Liver (tissue), 8 donors: ENCODE measurements at regions not wholly inside any gene's neighbourhood (a gene's known extent, or its start where the extent isn't known, plus 50 kb on each side); places are given as distances from the start of the nearest gene placed in this dataset.

ENCODE experiments used
- DNase-seq: peaks from one replicate; pipeline ENCODE4 v3.0.0-alpha.2; 2017; ENCODE audit warnings: low spot score
- H3K27ac ChIP-seq, 2 donors: one replicate each; pipeline ENCODE4 v1.7.0; 2013; ENCODE audit warnings: inconsistent platforms in 2 of 2, low read length in 2 of 2, control low read depth in 1 of 2, low read depth in 1 of 2, mild to moderate bottlenecking in 1 of 2
- H3K27me3 ChIP-seq, 4 donors: one replicate each; pipeline versions ENCODE4 v1.6.1 to v1.7.0; 2013; ENCODE audit warnings: low read length in 3 of 4, inconsistent platforms in 1 of 4, mild to moderate bottlenecking in 1 of 4, moderate library complexity in 1 of 4; ENCODE audit not compliant: control insufficient read depth in 4 of 4, insufficient read depth in 4 of 4
- H3K36me3 ChIP-seq, 4 donors: one replicate each; pipeline versions ENCODE4 v1.6.1 to v1.7.0; 2013; ENCODE audit warnings: low read length in 3 of 4, mild to moderate bottlenecking in 3 of 4, low read depth in 1 of 4, moderate library complexity in 1 of 4; ENCODE audit not compliant: control insufficient read depth in 4 of 4, insufficient read depth in 3 of 4
- H3K4me1 ChIP-seq, 4 donors: one replicate each; pipeline versions ENCODE4 v1.6.1 to v1.7.0; 2013; ENCODE audit warnings: low read length in 3 of 4, mild to moderate bottlenecking in 3 of 4, moderate library complexity in 1 of 4; ENCODE audit not compliant: control insufficient read depth in 4 of 4, insufficient read depth in 4 of 4
- H3K4me3 ChIP-seq, 3 donors: one replicate each; pipeline versions ENCODE4 v1.6.1 to v1.7.0; 2013; ENCODE audit warnings: low read length in 3 of 3, control low read depth in 1 of 3, low read depth in 1 of 3, mild to moderate bottlenecking in 1 of 3
- H3K9ac ChIP-seq, 2 donors: one replicate each; pipeline ENCODE4 v1.7.0; 2013; ENCODE audit warnings: low read length in 2 of 2, mild to moderate bottlenecking in 2 of 2, moderate library complexity in 2 of 2, control low read depth in 1 of 2, low read depth in 1 of 2
- H3K9me3 ChIP-seq, 4 donors: one replicate each; pipeline versions ENCODE4 v1.6.1 to v1.7.0; 2013; ENCODE audit warnings: low read length in 3 of 4; ENCODE audit not compliant: control insufficient read depth in 4 of 4
- EGR1 ChIP-seq, 2 donors: IDR thresholded peaks; 2 replicates each; pipeline ENCODE4 v1.6.1; 2016 to 2018; ENCODE audit warnings: antibody characterized with exemption in 2 of 2, low read depth in 2 of 2
- FOXA1 ChIP-seq: IDR thresholded peaks from 2 replicates; pipeline ENCODE4 v1.6.1; 2016; ENCODE audit warnings: antibody characterized with exemption
- FOXA2 ChIP-seq: IDR thresholded peaks from 2 replicates; pipeline ENCODE4 v1.6.1; 2016; ENCODE audit warnings: antibody characterized with exemption
- GABPA ChIP-seq, 2 donors: IDR thresholded peaks in 1 of 2; conservative IDR thresholded peaks in 1 of 2; 2 replicates each; pipeline ENCODE4 v1.6.1; 2016; ENCODE audit warnings: antibody characterized with exemption in 2 of 2, mild to moderate bottlenecking in 1 of 2, moderate library complexity in 1 of 2
- JUND ChIP-seq, 2 donors: IDR thresholded peaks; 2 replicates each; pipeline ENCODE4 v1.6.1; 2016; ENCODE audit warnings: antibody characterized with exemption in 2 of 2
- NR2F2 ChIP-seq: IDR thresholded peaks from 2 replicates; pipeline ENCODE4 v1.6.1; 2016; ENCODE audit warnings: antibody characterized with exemption
- RAD21 ChIP-seq, 2 donors: IDR thresholded peaks; 2 replicates each; pipeline ENCODE4 v1.6.1; 2016; ENCODE audit warnings: antibody characterized with exemption in 2 of 2, mild to moderate bottlenecking in 2 of 2
- TAF1 ChIP-seq: conservative IDR thresholded peaks from 2 replicates; pipeline ENCODE4 v1.6.1; 2016; ENCODE audit warnings: antibody characterized with exemption, mild to moderate bottlenecking
- WGBS: extraction: QIAGEN DNeasy Blood & Tissue Kit; methylation state at CpG from one replicate; pipeline ENCODE4 v1.1.7; 2013; 5-methylcytosine and 5-hydroxymethylcytosine counted together
- TF ChIP-seq, protein P1 (sequence below): IDR thresholded peaks from 2 replicates; pipeline ENCODE4 v1.6.1; 2016; ENCODE audit warnings: antibody characterized with exemption
- TF ChIP-seq, protein P2 (sequence below): IDR thresholded peaks from 2 replicates; pipeline ENCODE4 v1.6.1; 2016; ENCODE audit warnings: antibody characterized with exemption
- TF ChIP-seq, protein P3 (sequence below): fragments of 150-350 bp; IDR thresholded peaks from 2 replicates; pipeline ENCODE4 v1.5.1; 2017; ENCODE audit warnings: improper control_type of control experiment, low read depth, low read length; ENCODE audit not compliant: missing input control
- TF ChIP-seq, protein P4 (sequence below): IDR thresholded peaks from 2 replicates; pipeline ENCODE4 v1.6.1; 2016; ENCODE audit warnings: antibody characterized with exemption
- TF ChIP-seq, protein P5 (sequence below): IDR thresholded peaks from 2 replicates; pipeline ENCODE4 v1.6.1; 2016; ENCODE audit warnings: antibody characterized with exemption, mild to moderate bottlenecking
- donor health status: healthy.
- donor health status: healthy.
- donor health status: healthy.
- donor health status: healthy.
- donor health status: healthy.

DNA sequence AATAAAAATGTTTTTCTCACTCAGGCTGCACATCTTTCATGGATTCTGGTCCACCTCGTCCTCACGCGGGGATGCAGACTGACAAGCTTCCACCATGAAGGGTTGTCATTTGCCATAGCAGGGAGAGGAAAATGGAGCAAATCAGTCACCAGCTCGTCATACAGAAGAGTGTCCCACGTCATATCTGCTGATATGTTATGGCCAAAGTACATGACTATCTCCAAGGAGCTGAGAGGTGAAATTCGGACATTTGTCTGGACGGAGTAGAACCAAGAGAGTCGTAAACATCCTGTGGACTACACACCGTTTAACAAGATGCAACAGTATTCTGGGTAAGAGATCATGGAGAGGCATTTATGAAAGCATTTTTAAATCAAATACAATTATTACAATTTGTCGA, 75.3 kb upstream of the MYOCD start:
- H3K27me3 ChIP-seq: peaks cover 0 to 3% (median 0%) of the 10 kb centered on the region in 4 donors
- no peaks in the 10 kb centered on the region for H3K36me3 ChIP-seq
- WGBS: 83% methylated on average over 10 of the region's 10 CpGs
- no peak overlapping the region for H3K4me3 ChIP-seq
- DNase-seq: no peak
- H3K9me3 ChIP-seq: no peaks in the 10 kb centered on the region
- no peaks in the 10 kb centered on the region for H3K4me1 ChIP-seq
- no peak overlapping the region for H3K9ac ChIP-seq
- TF ChIP-seq FOXA1 (no peak), GABPA (IDR thresholded peaks at IDR 0.05 in 1 of 2, conservative IDR thresholded peaks at IDR 0.05 in 1 of 2) (no peak), JUND (IDR thresholded peaks at IDR 0.05) (no peak), FOXA2 (no peak), NR2F2 (no peak), TAF1 (no peak), RAD21 (IDR thresholded peaks at IDR 0.05) (no peak), EGR1 (IDR thresholded peaks at IDR 0.05; ENCODE audit: low read depth in 2 of 2) (no peak)
- TF ChIP-seq, protein P1, sequence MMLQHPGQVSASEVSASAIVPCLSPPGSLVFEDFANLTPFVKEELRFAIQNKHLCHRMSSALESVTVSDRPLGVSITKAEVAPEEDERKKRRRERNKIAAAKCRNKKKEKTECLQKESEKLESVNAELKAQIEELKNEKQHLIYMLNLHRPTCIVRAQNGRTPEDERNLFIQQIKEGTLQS: no peak
- TF ChIP-seq, protein P2, sequence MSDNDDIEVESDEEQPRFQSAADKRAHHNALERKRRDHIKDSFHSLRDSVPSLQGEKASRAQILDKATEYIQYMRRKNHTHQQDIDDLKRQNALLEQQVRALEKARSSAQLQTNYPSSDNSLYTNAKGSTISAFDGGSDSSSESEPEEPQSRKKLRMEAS: no peak
- TF ChIP-seq, protein P3, sequence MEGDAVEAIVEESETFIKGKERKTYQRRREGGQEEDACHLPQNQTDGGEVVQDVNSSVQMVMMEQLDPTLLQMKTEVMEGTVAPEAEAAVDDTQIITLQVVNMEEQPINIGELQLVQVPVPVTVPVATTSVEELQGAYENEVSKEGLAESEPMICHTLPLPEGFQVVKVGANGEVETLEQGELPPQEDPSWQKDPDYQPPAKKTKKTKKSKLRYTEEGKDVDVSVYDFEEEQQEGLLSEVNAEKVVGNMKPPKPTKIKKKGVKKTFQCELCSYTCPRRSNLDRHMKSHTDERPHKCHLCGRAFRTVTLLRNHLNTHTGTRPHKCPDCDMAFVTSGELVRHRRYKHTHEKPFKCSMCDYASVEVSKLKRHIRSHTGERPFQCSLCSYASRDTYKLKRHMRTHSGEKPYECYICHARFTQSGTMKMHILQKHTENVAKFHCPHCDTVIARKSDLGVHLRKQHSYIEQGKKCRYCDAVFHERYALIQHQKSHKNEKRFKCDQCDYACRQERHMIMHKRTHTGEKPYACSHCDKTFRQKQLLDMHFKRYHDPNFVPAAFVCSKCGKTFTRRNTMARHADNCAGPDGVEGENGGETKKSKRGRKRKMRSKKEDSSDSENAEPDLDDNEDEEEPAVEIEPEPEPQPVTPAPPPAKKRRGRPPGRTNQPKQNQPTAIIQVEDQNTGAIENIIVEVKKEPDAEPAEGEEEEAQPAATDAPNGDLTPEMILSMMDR: no peak
- TF ChIP-seq, protein P4, sequence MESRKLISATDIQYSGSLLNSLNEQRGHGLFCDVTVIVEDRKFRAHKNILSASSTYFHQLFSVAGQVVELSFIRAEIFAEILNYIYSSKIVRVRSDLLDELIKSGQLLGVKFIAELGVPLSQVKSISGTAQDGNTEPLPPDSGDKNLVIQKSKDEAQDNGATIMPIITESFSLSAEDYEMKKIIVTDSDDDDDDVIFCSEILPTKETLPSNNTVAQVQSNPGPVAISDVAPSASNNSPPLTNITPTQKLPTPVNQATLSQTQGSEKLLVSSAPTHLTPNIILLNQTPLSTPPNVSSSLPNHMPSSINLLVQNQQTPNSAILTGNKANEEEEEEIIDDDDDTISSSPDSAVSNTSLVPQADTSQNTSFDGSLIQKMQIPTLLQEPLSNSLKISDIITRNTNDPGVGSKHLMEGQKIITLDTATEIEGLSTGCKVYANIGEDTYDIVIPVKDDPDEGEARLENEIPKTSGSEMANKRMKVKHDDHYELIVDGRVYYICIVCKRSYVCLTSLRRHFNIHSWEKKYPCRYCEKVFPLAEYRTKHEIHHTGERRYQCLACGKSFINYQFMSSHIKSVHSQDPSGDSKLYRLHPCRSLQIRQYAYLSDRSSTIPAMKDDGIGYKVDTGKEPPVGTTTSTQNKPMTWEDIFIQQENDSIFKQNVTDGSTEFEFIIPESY: no peak
- TF ChIP-seq, protein P5, sequence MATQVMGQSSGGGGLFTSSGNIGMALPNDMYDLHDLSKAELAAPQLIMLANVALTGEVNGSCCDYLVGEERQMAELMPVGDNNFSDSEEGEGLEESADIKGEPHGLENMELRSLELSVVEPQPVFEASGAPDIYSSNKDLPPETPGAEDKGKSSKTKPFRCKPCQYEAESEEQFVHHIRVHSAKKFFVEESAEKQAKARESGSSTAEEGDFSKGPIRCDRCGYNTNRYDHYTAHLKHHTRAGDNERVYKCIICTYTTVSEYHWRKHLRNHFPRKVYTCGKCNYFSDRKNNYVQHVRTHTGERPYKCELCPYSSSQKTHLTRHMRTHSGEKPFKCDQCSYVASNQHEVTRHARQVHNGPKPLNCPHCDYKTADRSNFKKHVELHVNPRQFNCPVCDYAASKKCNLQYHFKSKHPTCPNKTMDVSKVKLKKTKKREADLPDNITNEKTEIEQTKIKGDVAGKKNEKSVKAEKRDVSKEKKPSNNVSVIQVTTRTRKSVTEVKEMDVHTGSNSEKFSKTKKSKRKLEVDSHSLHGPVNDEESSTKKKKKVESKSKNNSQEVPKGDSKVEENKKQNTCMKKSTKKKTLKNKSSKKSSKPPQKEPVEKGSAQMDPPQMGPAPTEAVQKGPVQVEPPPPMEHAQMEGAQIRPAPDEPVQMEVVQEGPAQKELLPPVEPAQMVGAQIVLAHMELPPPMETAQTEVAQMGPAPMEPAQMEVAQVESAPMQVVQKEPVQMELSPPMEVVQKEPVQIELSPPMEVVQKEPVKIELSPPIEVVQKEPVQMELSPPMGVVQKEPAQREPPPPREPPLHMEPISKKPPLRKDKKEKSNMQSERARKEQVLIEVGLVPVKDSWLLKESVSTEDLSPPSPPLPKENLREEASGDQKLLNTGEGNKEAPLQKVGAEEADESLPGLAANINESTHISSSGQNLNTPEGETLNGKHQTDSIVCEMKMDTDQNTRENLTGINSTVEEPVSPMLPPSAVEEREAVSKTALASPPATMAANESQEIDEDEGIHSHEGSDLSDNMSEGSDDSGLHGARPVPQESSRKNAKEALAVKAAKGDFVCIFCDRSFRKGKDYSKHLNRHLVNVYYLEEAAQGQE: no peak
- H3K27ac ChIP-seq: no peak overlapping the region

DNA sequence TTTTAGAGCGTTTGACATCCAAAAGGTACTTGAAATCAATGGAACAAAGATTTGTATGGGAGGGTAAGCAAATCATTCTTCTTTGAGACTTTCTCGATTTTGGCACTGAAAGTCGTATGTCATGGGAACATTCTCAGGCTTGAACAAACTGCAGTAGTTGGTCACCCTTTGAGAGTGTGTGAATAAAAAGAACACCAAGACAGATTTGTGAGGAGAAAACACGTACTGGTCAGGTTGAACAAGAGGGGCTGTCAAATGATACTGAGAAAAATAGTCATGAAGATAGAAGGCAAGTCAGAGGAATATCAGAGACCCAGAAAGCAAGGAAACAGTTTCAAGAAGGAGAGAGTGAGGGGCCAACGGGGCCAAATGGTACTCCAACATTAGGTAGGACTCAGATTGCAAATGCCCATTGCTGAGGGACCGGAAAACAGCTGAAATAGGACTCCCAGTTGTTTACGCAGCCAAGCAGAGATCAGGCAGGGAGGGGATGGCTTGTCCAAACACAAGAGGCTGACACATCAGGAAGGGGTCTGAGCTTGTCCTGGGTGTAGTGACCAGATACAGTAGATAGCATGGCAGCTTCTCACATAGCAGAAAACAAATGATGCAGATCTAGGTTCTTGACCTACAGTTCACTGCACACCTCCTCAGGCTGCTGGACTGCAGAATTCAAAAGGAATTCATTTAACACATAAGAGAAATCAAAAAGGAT, 74.5 kb upstream of the MYOCD start:
- 52% methylated on average over 7 of the region's 7 CpGs for WGBS
- no peak overlapping the region for H3K27ac ChIP-seq
- DNase-seq: no peak

More for the DNA sequence above, 74.5 kb upstream of the MYOCD start:
- H3K27me3 ChIP-seq: peaks cover 0 to 3% (median 0%) of the 10 kb centered on the region in 4 donors
- no peaks in the 10 kb centered on the region for H3K4me1 ChIP-seq
- TF ChIP-seq FOXA1: no peak
- TF ChIP-seq, protein P1: no peak
- no peak for TF ChIP-seq TAF1
- H3K9me3 ChIP-seq: no peaks in the 10 kb centered on the region
- H3K9ac ChIP-seq: no peak overlapping the region
- H3K4me3 ChIP-seq: no peak overlapping the region
- H3K36me3 ChIP-seq: no peaks in the 10 kb centered on the region
